GM12878 (cell line): ENCODE measurements at regions not wholly inside any gene's neighbourhood (a gene's known extent, or its start where the extent isn't known, plus 50 kb on each side); places are given as distances from the start of the nearest gene placed in this dataset.

Experiments
- BCLAF1 ChIP-seq: fragments of 450-650 bp; IDR thresholded peaks from 2 replicates; pipeline ENCODE4 v1.6.1; 2017; ENCODE audit warnings: antibody characterized with exemption, mild to moderate bottlenecking, moderate library complexity
- CBX5 ChIP-seq: sonication (generic); IDR thresholded peaks from 2 replicates; pipeline ENCODE4 v1.6.1; 2016; ENCODE audit warnings: low read depth, moderate library complexity, mild to moderate bottlenecking, inconsistent platforms
- E2F4 ChIP-seq: IDR thresholded peaks from 2 replicates; pipeline ENCODE4 v1.6.1; 2012; ENCODE audit warnings: low read depth, low read length, improper control_type of control experiment
- E2F8 ChIP-seq: fragments of 450-650 bp; IDR thresholded peaks from 2 replicates; pipeline ENCODE4 v1.6.1; 2018; ENCODE audit warnings: mild to moderate bottlenecking, low read depth, moderate library complexity; ENCODE audit not compliant: partially characterized antibody
- MLLT1 ChIP-seq: fragments of 450-650 bp; IDR thresholded peaks from 2 replicates; pipeline ENCODE4 v1.6.1; 2016; ENCODE audit warnings: mild to moderate bottlenecking
- PAX5 ChIP-seq: IDR thresholded peaks from 2 replicates; pipeline ENCODE4 v1.6.1; 2011; ENCODE audit warnings: low read depth, low read length, borderline replicate concordance
- SIN3A ChIP-seq: IDR thresholded peaks from 2 replicates; pipeline ENCODE4 v1.6.1; 2012; ENCODE audit warnings: low read depth, low read length, improper control_type of control experiment
- STAT3 ChIP-seq: IDR thresholded peaks from 2 replicates; pipeline ENCODE4 v1.6.1; 2011; ENCODE audit warnings: low read depth, low read length, improper control_type of control experiment
- TBL1XR1 ChIP-seq: IDR thresholded peaks from 2 replicates; pipeline ENCODE4 v1.6.1; 2012; ENCODE audit warnings: low read depth, low read length, improper control_type of control experiment
- ZBTB40 ChIP-seq: fragments of 450-650 bp; IDR thresholded peaks from 2 replicates; pipeline ENCODE4 v1.6.1; 2016; ENCODE audit warnings: mild to moderate bottlenecking, moderate library complexity, borderline replicate concordance

GRCh38 chr21:28817871-28818270, 174.8 kb downstream of the LTN1 start (continued):
- TF ChIP-seq ZBTB40 (no peak), PAX5 (no peak), TBL1XR1 (no peak), E2F4 (no peak), SIN3A (no peak), E2F8 (no peak), STAT3 (no peak), MLLT1 (no peak), CBX5 (no peak), BCLAF1 (no peak)
